HepG2 (cell line): ENCODE measurements at regions not wholly inside any gene's neighbourhood (a gene's known extent, or its start where the extent isn't known, plus 50 kb on each side); places are given as distances from the start of the nearest gene placed in this dataset.
"Not testable (repeated sequence)": the region's sequence is repeated elsewhere in the genome, so short reads cannot be mapped to it uniquely, and the experiment has no call there.

ENCODE experiments used
- ATAC-seq: fragments of 200-7000 bp; cut with Tn5 transposase; 3 replicates; pipeline ENCODE4 v1.9.1; 2020; ENCODE audit warnings: mild to moderate bottlenecking, moderate library complexity
- BruUV-seq: library from RNA; stranded (reverse); fragments of 400-500 nt; replicated peaks from 2 replicates; lab custom pipeline; 2021; lab: Mats Ljungman, UMichigan
- CTCF ChIA-PET: fragments of 300-600 bp; formaldehyde crosslinking; extraction: SDS; loops from one replicate; lab custom pipeline; 2021; ENCODE audit warnings: low total read pairs, inconsistent platforms, low intra/inter-chr PET ratio; lab: Yijun Ruan, JAX
- POLR2A ChIA-PET: fragments of 350-600 bp; sonication (Branson Sonifier 250); formaldehyde crosslinking; loops from one replicate; lab custom pipeline; 2020; ENCODE audit warnings: antibody characterized with exemption, inconsistent platforms; lab: Yijun Ruan, JAX
- DNase-seq: peaks from one replicate; pipeline ENCODE4 v3.0.0-alpha.2; 2015; ENCODE audit warnings: low spot score
- FAIRE-seq: peaks from 3 replicates; lab custom pipeline; 2011; peaks lifted over from hg19 to GRCh38; lab: Jason Lieb, UNC
- H2AFZ ChIP-seq: one replicate; pipeline ENCODE4 v1.6.1; 2011; ENCODE audit warnings: low read length, inconsistent platforms
- H3K27ac ChIP-seq: fragments of 300-600 bp; 3 replicates; pipeline ENCODE4 v1.8.0; 2011; ENCODE audit warnings: mixed run types, mild to moderate bottlenecking, mixed read lengths, low read length, inconsistent platforms; ENCODE audit not compliant: insufficient read depth; ENCODE audit errors: extremely low read length
- H3K27me3 ChIP-seq, 2 experiments: fragments of 200-600 bp in 1 of 2; 2 replicates in 1 of 2; 3 replicates in 1 of 2; pipeline versions ENCODE4 v1.6.0 to v1.8.0; 2011; ENCODE audit warnings: low read length in 2 of 2, mild to moderate bottlenecking in 2 of 2, moderate library complexity in 2 of 2, inconsistent platforms in 1 of 2; ENCODE audit not compliant: insufficient read depth in 2 of 2, control insufficient read depth in 1 of 2
- H3K36me3 ChIP-seq, 2 experiments: fragments of 200-600 bp in 1 of 2; replicated peaks in 1 of 2; 2 replicates in 1 of 2; 3 replicates in 1 of 2; pipeline versions ENCODE4 v1.5.1 to v1.8.0; 2011; ENCODE audit warnings: low read length in 2 of 2, inconsistent platforms in 1 of 2; ENCODE audit not compliant: insufficient read depth in 2 of 2, control insufficient read depth in 1 of 2
- H3K4me1 ChIP-seq: 2 replicates; pipeline ENCODE4 v1.5.1; 2012; ENCODE audit warnings: low read length, inconsistent platforms; ENCODE audit not compliant: insufficient read depth
- H3K4me2 ChIP-seq: 2 replicates; pipeline ENCODE4 v1.6.0; 2011; ENCODE audit warnings: low read depth, low read length, inconsistent platforms
- H3K4me3 ChIP-seq, 3 experiments: fragments of 200-600 bp in 1 of 3; sonication (generic), shearing (Covaris generic) in 1 of 3; replicated peaks in 1 of 3; 2 replicates each; pipeline ENCODE4 v1.5.1; 2011 to 2016; ENCODE audit warnings: low read length in 3 of 3, inconsistent platforms in 2 of 3, low read depth in 2 of 3, mild to moderate bottlenecking in 2 of 3, control low read depth in 1 of 3, mixed read lengths in 1 of 3; ENCODE audit not compliant: insufficient read depth in 1 of 3
- H3K79me2 ChIP-seq: one replicate; pipeline ENCODE4 v1.6.1; 2011; ENCODE audit warnings: low read length, inconsistent platforms; ENCODE audit not compliant: insufficient read depth
- H3K9ac ChIP-seq: 2 replicates; pipeline ENCODE4 v1.6.0; 2011; ENCODE audit warnings: mild to moderate bottlenecking, low read depth, low read length, inconsistent platforms; ENCODE audit not compliant: insufficient read depth
- H3K9me3 ChIP-seq: 2 replicates; pipeline ENCODE4 v1.5.1; 2012; ENCODE audit warnings: mild to moderate bottlenecking, low read length
- H4K20me1 ChIP-seq: 2 replicates; pipeline ENCODE4 v1.6.0; 2011; ENCODE audit warnings: inconsistent platforms, mild to moderate bottlenecking, low read length, moderate library complexity; ENCODE audit not compliant: insufficient read depth
- BCL6 ChIP-seq: IDR thresholded peaks from 2 replicates; pipeline ENCODE4 v1.6.1; 2016; ENCODE audit warnings: missing genetic modification reagents, missing compliant biosample characterization
- KAT2B ChIP-seq: fragments of 150-350 bp; IDR thresholded peaks from 2 replicates; pipeline ENCODE4 v1.6.1; 2014; ENCODE audit warnings: low read depth, low read length, borderline replicate concordance
- MYNN ChIP-seq: sonication (generic); formaldehyde crosslinking; IDR thresholded peaks from 2 replicates; pipeline ENCODE4 v1.4.0; 2020; ENCODE audit warnings: mild to moderate bottlenecking, low read depth, missing genetic modification reagents
- NFIB ChIP-seq: sonication (generic); formaldehyde crosslinking; IDR thresholded peaks from 2 replicates; pipeline ENCODE4 v1.9.0; 2021; ENCODE audit warnings: missing genetic modification reagents, mild to moderate bottlenecking, borderline replicate concordance
- ZNF160 ChIP-seq: sonication (generic); formaldehyde crosslinking; IDR thresholded peaks from 2 replicates; pipeline ENCODE4 v1.8.0; 2022; ENCODE audit warnings: mild to moderate bottlenecking, inconsistent platforms, missing genetic modification reagents
- ZNF460 ChIP-seq: sonication (generic); formaldehyde crosslinking; IDR thresholded peaks from 2 replicates; pipeline ENCODE4 v1.5.1; 2020; ENCODE audit warnings: missing genetic modification reagents, mild to moderate bottlenecking, borderline replicate concordance
- ZNF605 ChIP-seq: sonication (generic); formaldehyde crosslinking; IDR thresholded peaks from 2 replicates; pipeline ENCODE4 v1.8.0; 2022; ENCODE audit warnings: mild to moderate bottlenecking, missing genetic modification reagents
- ZNF644 ChIP-seq: IDR thresholded peaks from 2 replicates; pipeline ENCODE4 v1.6.1; 2016; ENCODE audit warnings: low read depth
- WGBS: methylation state at CpG from one replicate; pipeline ENCODE4 v1.1.6; 2017; ENCODE audit warnings: low lambda C conversion rate; 5-methylcytosine and 5-hydroxymethylcytosine counted together
- in situ Hi-C: cut with HindIII; loops from 2 replicates; pipeline ENCODE4 v1.10.0; 2017; ENCODE audit warnings: low pct_unique_long_range_greater_than_20kb; ENCODE audit not compliant: extremely low pct_ligation_motif_present
- intact Hi-C: fragments of 100-400 bp; cut with micrococcal nuclease; formaldehyde crosslinking; loops from one replicate; pipeline ENCODE4 v1.10.0; 2022; ENCODE audit not compliant: unreplicated experiment
- TF ChIP-seq, protein P1 (sequence below): sonication (generic); formaldehyde crosslinking; IDR thresholded peaks from 2 replicates; pipeline ENCODE4 v1.5.1; 2020; ENCODE audit warnings: mild to moderate bottlenecking, missing genetic modification reagents
- TF ChIP-seq, protein P2 (sequence below): sonication (generic); formaldehyde crosslinking; IDR thresholded peaks from 2 replicates; pipeline ENCODE4 v1.4.0; 2020; ENCODE audit warnings: missing genetic modification reagents
- TF ChIP-seq, protein P3 (sequence below): sonication (generic); formaldehyde crosslinking; IDR thresholded peaks from 2 replicates; pipeline ENCODE4 v1.5.0; 2020; ENCODE audit warnings: missing genetic modification reagents

DNA sequence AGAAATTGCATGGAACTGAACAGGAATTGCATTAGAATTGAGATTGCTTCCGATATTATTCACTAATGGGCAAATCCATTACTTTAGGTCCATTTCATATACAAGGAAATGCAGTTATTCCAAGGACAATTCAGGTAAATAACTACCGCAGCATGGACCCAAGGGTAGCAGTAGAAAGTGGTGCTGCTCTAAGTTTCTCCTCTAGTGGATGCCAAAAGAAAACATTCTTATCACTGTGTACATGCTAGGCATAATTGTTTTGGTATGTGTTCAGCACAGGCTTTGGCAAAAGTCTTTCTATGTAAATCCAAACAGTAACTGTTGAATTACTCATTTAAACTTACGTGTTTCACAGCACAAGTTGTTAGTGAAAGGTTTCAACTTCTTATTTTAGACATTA lies 890.1 kb upstream of the ADAMTS5 start:
- 1% methylated on average over 3 of the region's 3 CpGs for WGBS
- H3K79me2 ChIP-seq, H3K27me3 ChIP-seq, H3K4me3 ChIP-seq, H3K4me1 ChIP-seq, H3K27ac ChIP-seq, ATAC-seq, FAIRE-seq, BruUV-seq, intact Hi-C loops, H3K36me3 ChIP-seq, DNase-seq, in situ Hi-C loops, H3K4me2 ChIP-seq, H4K20me1 ChIP-seq, POLR2A ChIA-PET, H3K9ac ChIP-seq, CTCF ChIA-PET, H2AFZ ChIP-seq: not testable (repeated sequence)
- H3K9me3 ChIP-seq = peaks cover 41% of the 10 kb centered on the region

DNA sequence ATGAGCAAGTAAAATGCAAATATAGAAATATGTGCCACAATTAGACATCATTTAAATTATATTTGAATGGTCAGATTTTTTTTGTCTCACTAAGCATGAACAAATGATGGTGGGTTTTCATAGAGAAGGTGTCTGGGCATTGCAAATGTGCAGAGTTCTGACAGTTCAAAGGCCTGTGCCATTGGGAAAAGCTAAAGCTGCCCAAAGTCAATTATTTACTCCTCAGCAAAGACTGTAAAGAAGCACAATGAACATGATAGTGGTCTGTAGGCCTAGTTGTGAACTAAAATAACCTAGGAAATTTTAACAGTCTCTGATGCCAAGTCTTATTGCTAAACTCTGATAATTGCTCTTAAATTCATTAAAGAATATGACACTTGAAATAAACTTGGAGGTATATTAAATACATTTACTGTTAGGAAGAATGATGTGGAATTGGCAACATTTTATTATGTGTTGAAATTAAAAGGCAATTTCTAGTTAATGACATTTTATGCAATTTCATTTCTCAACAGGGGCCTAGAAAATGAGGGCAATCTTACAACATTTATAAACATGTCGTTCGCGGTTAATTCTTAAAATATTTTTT lies 874.3 kb upstream of the ADAMTS5 start:
- no peaks in the 10 kb centered on the region for H3K27me3 ChIP-seq
- POLR2A ChIA-PET = no interaction called here
- in situ Hi-C loops = no loop called here
- no peak overlapping the region for H3K4me3 ChIP-seq
- DNase-seq (no peak), ATAC-seq (no peak), FAIRE-seq (no peak)
- WGBS = 90% methylated on average over 3 of the region's 3 CpGs
- H3K4me1 ChIP-seq = no peaks in the 10 kb centered on the region
- no peaks in the 10 kb centered on the region for H3K36me3 ChIP-seq
- BruUV-seq = no TSS peak
- intact Hi-C loops = no loop called here
- H4K20me1 ChIP-seq = no peaks in the 10 kb centered on the region
- H3K79me2 ChIP-seq = no peaks in the 10 kb centered on the region
- H2AFZ ChIP-seq = no peak overlapping the region
- H3K9ac ChIP-seq = no peak overlapping the region
- H3K4me2 ChIP-seq = no peak overlapping the region
- H3K9me3 ChIP-seq = peaks cover 61% of the 10 kb centered on the region
- H3K27ac ChIP-seq = no peak overlapping the region
- CTCF ChIA-PET = no interaction called here
- TF ChIP-seq KAT2B (no peak), ZNF644 (CRISPR knock-in tag) (no peak), ZNF605 (CRISPR knock-in tag) (no peak), BCL6 (CRISPR knock-in tag) (no peak), NFIB (CRISPR knock-in tag) (no peak), ZNF460 (CRISPR knock-in tag) (no peak), ZNF160 (CRISPR knock-in tag) (no peak), MYNN (CRISPR knock-in tag) (no peak)
- TF ChIP-seq, protein P1, sequence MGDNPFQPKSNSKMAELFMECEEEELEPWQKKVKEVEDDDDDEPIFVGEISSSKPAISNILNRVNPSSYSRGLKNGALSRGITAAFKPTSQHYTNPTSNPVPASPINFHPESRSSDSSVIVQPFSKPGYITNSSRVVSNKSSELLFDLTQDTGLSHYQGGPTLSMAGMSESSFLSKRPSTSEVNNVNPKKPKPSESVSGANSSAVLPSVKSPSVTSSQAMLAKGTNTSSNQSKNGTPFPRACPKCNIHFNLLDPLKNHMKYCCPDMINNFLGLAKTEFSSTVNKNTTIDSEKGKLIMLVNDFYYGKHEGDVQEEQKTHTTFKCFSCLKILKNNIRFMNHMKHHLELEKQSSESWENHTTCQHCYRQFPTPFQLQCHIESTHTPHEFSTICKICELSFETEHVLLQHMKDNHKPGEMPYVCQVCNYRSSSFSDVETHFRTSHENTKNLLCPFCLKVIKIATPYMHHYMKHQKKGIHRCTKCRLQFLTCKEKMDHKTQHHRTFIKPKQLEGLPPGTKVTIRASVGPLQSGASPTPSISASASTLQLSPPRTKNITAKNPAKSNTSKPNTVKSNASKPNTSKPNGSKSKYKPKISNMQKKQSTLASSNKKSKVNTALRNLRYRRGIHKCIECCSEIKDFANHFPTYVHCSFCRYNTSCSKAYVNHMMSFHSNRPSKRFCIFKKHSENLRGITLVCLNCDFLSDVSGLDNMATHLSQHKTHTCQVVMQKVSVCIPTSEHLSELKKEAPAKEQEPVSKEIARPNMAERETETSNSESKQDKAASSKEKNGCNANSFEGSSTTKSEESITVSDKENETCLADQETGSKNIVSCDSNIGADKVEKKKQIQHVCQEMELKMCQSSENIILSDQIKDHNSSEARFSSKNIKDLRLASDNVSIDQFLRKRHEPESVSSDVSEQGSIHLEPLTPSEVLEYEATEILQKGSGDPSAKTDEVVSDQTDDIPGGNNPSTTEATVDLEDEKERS (CRISPR knock-in tag) = no peak
- TF ChIP-seq, protein P2, sequence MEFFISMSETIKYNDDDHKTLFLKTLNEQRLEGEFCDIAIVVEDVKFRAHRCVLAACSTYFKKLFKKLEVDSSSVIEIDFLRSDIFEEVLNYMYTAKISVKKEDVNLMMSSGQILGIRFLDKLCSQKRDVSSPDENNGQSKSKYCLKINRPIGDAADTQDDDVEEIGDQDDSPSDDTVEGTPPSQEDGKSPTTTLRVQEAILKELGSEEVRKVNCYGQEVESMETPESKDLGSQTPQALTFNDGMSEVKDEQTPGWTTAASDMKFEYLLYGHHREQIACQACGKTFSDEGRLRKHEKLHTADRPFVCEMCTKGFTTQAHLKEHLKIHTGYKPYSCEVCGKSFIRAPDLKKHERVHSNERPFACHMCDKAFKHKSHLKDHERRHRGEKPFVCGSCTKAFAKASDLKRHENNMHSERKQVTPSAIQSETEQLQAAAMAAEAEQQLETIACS = no peak
- TF ChIP-seq, protein P3, sequence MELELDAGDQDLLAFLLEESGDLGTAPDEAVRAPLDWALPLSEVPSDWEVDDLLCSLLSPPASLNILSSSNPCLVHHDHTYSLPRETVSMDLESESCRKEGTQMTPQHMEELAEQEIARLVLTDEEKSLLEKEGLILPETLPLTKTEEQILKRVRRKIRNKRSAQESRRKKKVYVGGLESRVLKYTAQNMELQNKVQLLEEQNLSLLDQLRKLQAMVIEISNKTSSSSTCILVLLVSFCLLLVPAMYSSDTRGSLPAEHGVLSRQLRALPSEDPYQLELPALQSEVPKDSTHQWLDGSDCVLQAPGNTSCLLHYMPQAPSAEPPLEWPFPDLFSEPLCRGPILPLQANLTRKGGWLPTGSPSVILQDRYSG (CRISPR knock-in tag) = no peak
